ENCODE measurements at regions not wholly inside any gene's neighbourhood (a gene's known extent, or its start where the extent isn't known, plus 50 kb on each side); places are given as distances from the start of the nearest gene placed in this dataset.

- Histone ChIP-seq H3K27me3 (ENCODE audit: insufficient read depth) (no peaks in the 10 kb centered on the region), H3K4me2 (no peak overlapping the region), H3K36me3 (replicated peaks in 1 of 2; ENCODE audit: control insufficient read depth in 1 of 2, insufficient read depth in 2 of 2, low read length in 1 of 2) (no peaks in the 10 kb centered on the region), H3K27ac (ENCODE audit: low read depth in 2 of 2, low read length in 1 of 2) (no peak overlapping the region), H3K9ac (no peak overlapping the region), H2AFZ (ENCODE audit: low read depth) (no peak overlapping the region), H3F3A (replicated peaks; ENCODE audit: insufficient read depth) (no peaks in the 10 kb centered on the region), H3K9me3 (no peaks in the 10 kb centered on the region), H3K4me1 (ENCODE audit: control insufficient read depth in 1 of 2, insufficient read depth in 2 of 2, low read depth in 1 of 2, low read length in 1 of 2) (no peaks in the 10 kb centered on the region), H3K9me2 (no peaks in the 10 kb centered on the region), H4K20me1 (ENCODE audit: insufficient read depth) (no peaks in the 10 kb centered on the region), H3K79me2 (ENCODE audit: insufficient read depth) (no peaks in the 10 kb centered on the region), H3K4me3 (ENCODE audit: low read depth in 2 of 2, low read length in 1 of 2) (no peak overlapping the region)
- no peak for TF ChIP-seq EP300 (IDR thresholded peaks at IDR 0.05; ENCODE audit: borderline replicate concordance in 1 of 2, low read depth in 1 of 2, low read length in 1 of 2)
- TF ChIP-seq MAX (IDR thresholded peaks at IDR 0.05; ENCODE audit: low read depth), result no peak
- TF ChIP-seq TAF1 (IDR thresholded peaks at IDR 0.05; ENCODE audit: borderline replicate concordance, low read depth, low read length), result no peak
- no peak for TF ChIP-seq USF2 (IDR thresholded peaks at IDR 0.05; ENCODE audit: borderline replicate concordance, low read depth, low read length)
- no peak for TF ChIP-seq FOXJ3 (CRISPR knock-in tag; IDR thresholded peaks at IDR 0.05)
- TF ChIP-seq IRF3 (IDR thresholded peaks at IDR 0.05; ENCODE audit: low read depth, low read length), result no peak
- TF ChIP-seq TEAD4 (IDR thresholded peaks at IDR 0.05; ENCODE audit: borderline replicate concordance, insufficient read depth), result no peak
- no peak for TF ChIP-seq RAD21 (IDR thresholded peaks at IDR 0.05; ENCODE audit: low read length)
- no peak for TF ChIP-seq ELF1 (IDR thresholded peaks at IDR 0.05)
- no peak for TF ChIP-seq RCOR1 (IDR thresholded peaks at IDR 0.05; ENCODE audit: low read length)
- no peak for TF ChIP-seq PBX3 (IDR thresholded peaks at IDR 0.05)
- no peak for TF ChIP-seq JUND (IDR thresholded peaks at IDR 0.05)
- no peak for TF ChIP-seq POLR2AphosphoS5 (IDR thresholded peaks at IDR 0.05; ENCODE audit: low read depth, low read length)
- TF ChIP-seq RXRA (IDR thresholded peaks at IDR 0.05; ENCODE audit: borderline replicate concordance, low read depth), result no peak
- TF ChIP-seq SIN3A (IDR thresholded peaks at IDR 0.05; ENCODE audit: borderline replicate concordance, low read depth, low read length), result no peak
- no peak for TF ChIP-seq CHD2 (IDR thresholded peaks at IDR 0.05; ENCODE audit: low read length, partially characterized antibody)
- 9% methylated on average over 8 of the region's 8 CpGs for WGBS (ENCODE audit: low lambda C conversion rate)
- POLR2A ChIA-PET, result no interaction called here
- CTCF ChIA-PET, result interaction anchor here (0.9 kb wide), 1 partner anchor 24 kb away, joined by 3 read pairs; no protein-coding TSS in a partner anchor
- no peak for DNase-seq
Observed at GRCh38 chr6:137793805-137794515, 73.1 kb upstream of the TNFAIP3 start.

All from SK-N-SH (cell line).